Keratinocyte (primary cell): ENCODE measurements at regions not wholly inside any gene's neighbourhood (a gene's known extent, or its start where the extent isn't known, plus 50 kb on each side); places are given as distances from the start of the nearest gene placed in this dataset.

Experiments used
- CTCF ChIP-seq, 3 experiments: IDR thresholded peaks in 1 of 3; conservative IDR thresholded peaks in 1 of 3; optimal IDR thresholded peaks in 1 of 3; 2 replicates in 2 of 3; 3 replicates in 1 of 3; pipeline versions ENCODE3 to v1.5.1; 2011; ENCODE audit warnings: low read length in 3 of 3, mild to moderate bottlenecking in 3 of 3, moderate library complexity in 2 of 3, control low read depth in 1 of 3, inconsistent platforms in 1 of 3; ENCODE audit not compliant: insufficient read depth in 2 of 3; ENCODE audit errors: extremely low read depth in 1 of 3
- EZH2 ChIP-seq: IDR thresholded peaks from one replicate; pipeline ENCODE4 v1.6.1; 2012; ENCODE audit warnings: inconsistent platforms, mild to moderate bottlenecking, low read length, moderate library complexity

DNA sequence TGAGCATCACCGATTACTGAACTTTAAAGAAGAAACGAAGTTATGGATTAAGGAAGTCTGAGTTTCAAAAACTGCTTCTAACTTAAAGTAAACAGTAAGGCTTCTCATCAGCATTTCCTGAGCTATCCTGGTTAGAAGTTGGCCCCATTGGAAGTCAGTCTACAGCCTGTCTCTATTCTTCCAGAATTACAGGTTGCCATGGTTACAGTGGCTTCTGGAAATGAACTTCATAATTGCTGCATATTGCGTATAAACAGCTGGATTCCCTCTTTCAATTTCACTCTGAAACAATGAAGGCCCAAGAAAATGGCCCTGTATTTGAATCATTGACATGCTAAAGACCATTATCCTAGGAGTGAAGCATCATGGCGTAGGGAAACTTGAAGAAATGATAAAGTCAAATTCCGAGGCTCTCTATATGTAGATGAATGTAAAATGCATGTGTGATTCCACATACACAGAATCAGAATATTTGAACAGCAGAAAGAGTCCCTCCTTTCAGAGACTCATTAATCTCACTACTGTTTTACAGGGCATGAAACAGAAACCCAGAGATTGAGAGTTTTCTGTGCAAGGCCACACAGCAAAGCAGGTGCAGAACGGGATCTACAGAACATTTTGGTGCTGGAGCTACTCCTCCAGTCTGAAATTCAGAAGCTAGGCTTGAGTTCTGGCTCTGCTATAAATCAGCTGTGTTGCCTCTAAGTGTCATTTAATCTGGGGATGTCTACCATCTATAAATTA lies 856.4 kb upstream of the CELF4 start:
- TF ChIP-seq CTCF (optimal IDR thresholded peaks at IDR 0.05 in 1 of 3, IDR thresholded peaks at IDR 0.05 in 1 of 3, conservative IDR thresholded peaks at IDR 0.05 in 1 of 3; ENCODE audit: extremely low read depth in 1 of 3, insufficient read depth in 2 of 3, low read length in 3 of 3) (no peak), EZH2 (no peak)
